ENCODE measurements at regions not wholly inside any gene's neighbourhood (a gene's known extent, or its start where the extent isn't known, plus 50 kb on each side); places are given as distances from the start of the nearest gene placed in this dataset.
"Not testable (repeated sequence)": the region's sequence is repeated elsewhere in the genome, so short reads cannot be mapped to it uniquely, and the experiment has no call there.

DNA sequence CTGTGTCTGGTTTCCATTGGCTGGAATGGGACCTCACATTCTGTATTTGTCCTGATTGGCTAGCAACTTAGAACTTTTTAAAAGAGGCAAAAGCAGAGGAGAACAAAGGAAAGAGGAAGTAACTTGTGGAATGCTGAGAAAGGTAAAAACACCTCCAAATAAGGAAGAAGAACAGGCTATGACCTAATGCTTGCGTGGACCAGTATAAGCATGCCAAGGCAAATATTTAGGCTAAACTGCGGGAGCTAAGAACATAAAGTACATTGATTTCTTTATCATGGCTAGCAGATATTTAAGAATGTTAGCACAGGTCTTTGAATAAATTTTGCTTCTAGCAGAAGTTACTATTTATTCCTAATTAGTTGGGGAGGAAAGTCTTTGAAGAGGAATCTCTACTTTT, 59.5 kb upstream of the MAP10 start:
- 100% methylated on average over 2 of the region's 2 CpGs for WGBS

DNA sequence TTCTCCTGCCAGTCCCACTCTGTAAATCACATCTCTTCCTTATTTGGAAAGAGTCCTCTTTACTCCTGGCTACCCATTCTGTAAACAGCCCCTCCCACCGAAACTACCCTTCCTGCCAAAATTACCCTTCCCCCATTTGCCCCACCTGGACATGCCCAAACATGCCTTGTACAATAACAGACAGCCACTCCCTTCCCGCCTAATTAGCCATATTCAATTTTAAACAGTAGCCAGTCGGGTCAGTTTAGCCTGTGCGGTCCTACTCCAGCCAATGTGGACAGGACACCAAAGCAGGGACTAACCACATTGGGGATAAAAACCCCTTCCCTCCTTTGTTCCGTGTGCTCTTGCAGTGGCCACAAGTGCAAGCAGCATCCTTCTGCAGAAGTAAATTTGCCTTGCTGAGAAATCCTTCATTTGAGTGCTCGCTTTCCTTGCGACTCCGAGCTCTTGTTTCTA, 56.3 kb upstream of the MAP10 start:
- no peaks in the 10 kb centered on the region for H3K27me3 ChIP-seq (ENCODE audit: control insufficient read depth in 1 of 2, insufficient read depth in 1 of 2, low read length in 2 of 2)
- H3K4ac ChIP-seq (ENCODE audit: low read depth in 1 of 2, low read length in 2 of 2) = no peak overlapping the region
- DNase-seq = no peak
- no peaks in the 10 kb centered on the region for H3K36me3 ChIP-seq (ENCODE audit: control insufficient read depth in 1 of 2, insufficient read depth in 2 of 2, low read depth in 1 of 2, low read length in 2 of 2)
- no peaks in the 10 kb centered on the region for H3K79me1 ChIP-seq (replicated peaks; ENCODE audit: low read length, poor library complexity, severe bottlenecking)
- H3K9me3 ChIP-seq (ENCODE audit: control insufficient read depth, low read length) = peaks cover 28% of the 10 kb centered on the region
- no peak overlapping the region for H2BK5ac ChIP-seq (ENCODE audit: low read depth, low read length, poor library complexity, severe bottlenecking)
- no peaks in the 10 kb centered on the region for H3K4me1 ChIP-seq (ENCODE audit: control insufficient read depth, insufficient read depth, low read depth, low read length)
- no peak overlapping the region for H4K8ac ChIP-seq (ENCODE audit: low read length)
- H3K14ac ChIP-seq (ENCODE audit: low read length in 2 of 2) = no peak overlapping the region
- H3K4me2 ChIP-seq (ENCODE audit: low read length, poor library complexity, severe bottlenecking) = no peak overlapping the region
- H2BK12ac ChIP-seq (ENCODE audit: low read length in 2 of 2) = no peak overlapping the region
- H3K9ac ChIP-seq (ENCODE audit: low read length) = no peak overlapping the region
- H3K18ac ChIP-seq (ENCODE audit: low read depth in 1 of 2, low read length in 2 of 2) = no peak overlapping the region
- H4K91ac ChIP-seq (ENCODE audit: low read length) = no peak overlapping the region
- H2AK5ac ChIP-seq (ENCODE audit: low read length, severe bottlenecking) = no peak overlapping the region
- H2BK15ac ChIP-seq (ENCODE audit: low read depth, poor library complexity, severe bottlenecking) = no peak overlapping the region
- H2BK120ac ChIP-seq (ENCODE audit: low read depth, low read length) = no peak overlapping the region
- no peak overlapping the region for H3K23ac ChIP-seq (ENCODE audit: low read length in 2 of 2)
- no peak overlapping the region for H3K27ac ChIP-seq (ENCODE audit: low read length, poor library complexity, severe bottlenecking)
- WGBS = 77% methylated on average over 6 of the region's 8 CpGs
- H3K4me3 ChIP-seq (ENCODE audit: insufficient read depth in 1 of 2, low read depth in 1 of 2, low read length in 2 of 2) = no peak overlapping the region
- no peak overlapping the region for H2AFZ ChIP-seq (ENCODE audit: low read depth, low read length)

More for the DNA sequence above, 59.5 kb upstream of the MAP10 start:
- peaks cover 28% of the 10 kb centered on the region for H3K9me3 ChIP-seq (ENCODE audit: control insufficient read depth, low read length)
- not testable (repeated sequence) for H2BK120ac ChIP-seq (ENCODE audit: low read depth, low read length); H3K4me3 ChIP-seq (ENCODE audit: insufficient read depth in 1 of 2, low read depth in 1 of 2, low read length in 2 of 2); H3K9ac ChIP-seq (ENCODE audit: low read length); H2BK5ac ChIP-seq (ENCODE audit: low read depth, low read length, poor library complexity, severe bottlenecking); H3K27me3 ChIP-seq (ENCODE audit: control insufficient read depth in 1 of 2, insufficient read depth in 1 of 2, low read length in 2 of 2); H3K36me3 ChIP-seq (ENCODE audit: control insufficient read depth in 1 of 2, insufficient read depth in 2 of 2, low read depth in 1 of 2, low read length in 2 of 2); H3K14ac ChIP-seq (ENCODE audit: low read length in 2 of 2); DNase-seq; H4K91ac ChIP-seq (ENCODE audit: low read length); H2AK5ac ChIP-seq (ENCODE audit: low read length, severe bottlenecking); H3K4me2 ChIP-seq (ENCODE audit: low read length, poor library complexity, severe bottlenecking); H3K23ac ChIP-seq (ENCODE audit: low read length in 2 of 2); H2BK15ac ChIP-seq (ENCODE audit: low read depth, poor library complexity, severe bottlenecking); H3K18ac ChIP-seq (ENCODE audit: low read depth in 1 of 2, low read length in 2 of 2); H3K4ac ChIP-seq (ENCODE audit: low read depth in 1 of 2, low read length in 2 of 2); H3K4me1 ChIP-seq (ENCODE audit: control insufficient read depth, insufficient read depth, low read depth, low read length); H3K79me1 ChIP-seq (replicated peaks; ENCODE audit: low read length, poor library complexity, severe bottlenecking); H4K8ac ChIP-seq (ENCODE audit: low read length); H3K27ac ChIP-seq (ENCODE audit: low read length, poor library complexity, severe bottlenecking); H2AFZ ChIP-seq (ENCODE audit: low read depth, low read length); H2BK12ac ChIP-seq (ENCODE audit: low read length in 2 of 2)

DNA sequence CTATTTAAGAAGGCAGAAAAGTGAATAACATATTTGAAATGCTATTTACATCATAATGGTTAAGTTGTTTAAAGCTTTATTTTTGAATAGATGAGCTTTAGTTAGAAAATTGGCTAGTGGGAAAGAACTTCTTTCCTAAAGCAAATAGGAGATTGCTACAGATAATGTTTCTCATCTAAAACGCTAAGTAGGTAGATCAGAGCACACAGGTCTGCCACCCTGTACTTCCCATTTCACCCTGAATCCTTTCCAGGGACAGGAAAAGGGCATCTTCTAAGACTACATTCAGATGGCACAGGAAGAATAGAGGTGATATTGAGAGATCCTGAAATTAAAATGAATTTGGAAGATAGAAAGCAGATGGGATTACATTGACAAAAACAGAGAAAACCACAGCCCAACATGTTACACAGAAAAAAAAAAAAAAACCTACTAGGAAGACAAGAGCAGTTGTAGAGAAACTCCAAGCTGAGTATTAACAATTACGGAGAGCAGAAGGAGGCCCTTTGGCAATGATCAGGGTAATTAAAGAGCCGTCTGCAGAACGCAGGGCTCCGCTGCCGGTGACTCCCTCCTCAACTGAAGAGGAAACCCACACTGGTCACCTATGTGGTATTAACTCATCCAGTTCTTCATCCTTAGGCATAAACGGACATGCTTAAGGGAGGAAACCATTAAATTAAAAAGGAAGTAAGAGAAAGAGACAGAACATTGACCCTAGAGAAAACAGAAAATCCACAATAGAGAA, 53.6 kb upstream of the MAP10 start:
- no peaks in the 10 kb centered on the region for H3K36me3 ChIP-seq (ENCODE audit: control insufficient read depth in 1 of 2, insufficient read depth in 2 of 2, low read depth in 1 of 2, low read length in 2 of 2)
- no peak overlapping the region for H4K8ac ChIP-seq (ENCODE audit: low read length)
- DNase-seq = no peak
- H2AK5ac ChIP-seq (ENCODE audit: low read length, severe bottlenecking) = no peak overlapping the region
- no peak overlapping the region for H2BK12ac ChIP-seq (ENCODE audit: low read length in 2 of 2)
- H3K79me1 ChIP-seq (replicated peaks; ENCODE audit: low read length, poor library complexity, severe bottlenecking) = no peaks in the 10 kb centered on the region
- H3K4me1 ChIP-seq (ENCODE audit: control insufficient read depth, insufficient read depth, low read depth, low read length) = no peaks in the 10 kb centered on the region
- H3K4me2 ChIP-seq (ENCODE audit: low read length, poor library complexity, severe bottlenecking) = no peak overlapping the region
- peak overlapping the region in 1 of 2 experiments; percentile 7 for H3K4me3 ChIP-seq (ENCODE audit: insufficient read depth in 1 of 2, low read depth in 1 of 2, low read length in 2 of 2)
- peaks cover 28% of the 10 kb centered on the region for H3K9me3 ChIP-seq (ENCODE audit: control insufficient read depth, low read length)
- no peak overlapping the region for H2BK5ac ChIP-seq (ENCODE audit: low read depth, low read length, poor library complexity, severe bottlenecking)
- no peak overlapping the region for H2BK120ac ChIP-seq (ENCODE audit: low read depth, low read length)
- H3K9ac ChIP-seq (ENCODE audit: low read length) = peak overlapping the region; percentile 5
- H3K23ac ChIP-seq (ENCODE audit: low read length in 2 of 2) = no peak overlapping the region
- H2AFZ ChIP-seq (ENCODE audit: low read depth, low read length) = no peak overlapping the region
- H3K14ac ChIP-seq (ENCODE audit: low read length in 2 of 2) = no peak overlapping the region
- whole genome bisulfite sequencing = 72% methylated on average over 6 of the region's 7 CpGs
- H3K18ac ChIP-seq (ENCODE audit: low read depth in 1 of 2, low read length in 2 of 2) = no peak overlapping the region
- no peak overlapping the region for H2BK15ac ChIP-seq (ENCODE audit: low read depth, poor library complexity, severe bottlenecking)
- no peaks in the 10 kb centered on the region for H3K27me3 ChIP-seq (ENCODE audit: control insufficient read depth in 1 of 2, insufficient read depth in 1 of 2, low read length in 2 of 2)
- no peak overlapping the region for H3K4ac ChIP-seq (ENCODE audit: low read depth in 1 of 2, low read length in 2 of 2)
- no peak overlapping the region for H3K27ac ChIP-seq (ENCODE audit: low read length, poor library complexity, severe bottlenecking)
- no peak overlapping the region for H4K91ac ChIP-seq (ENCODE audit: low read length)

DNA sequence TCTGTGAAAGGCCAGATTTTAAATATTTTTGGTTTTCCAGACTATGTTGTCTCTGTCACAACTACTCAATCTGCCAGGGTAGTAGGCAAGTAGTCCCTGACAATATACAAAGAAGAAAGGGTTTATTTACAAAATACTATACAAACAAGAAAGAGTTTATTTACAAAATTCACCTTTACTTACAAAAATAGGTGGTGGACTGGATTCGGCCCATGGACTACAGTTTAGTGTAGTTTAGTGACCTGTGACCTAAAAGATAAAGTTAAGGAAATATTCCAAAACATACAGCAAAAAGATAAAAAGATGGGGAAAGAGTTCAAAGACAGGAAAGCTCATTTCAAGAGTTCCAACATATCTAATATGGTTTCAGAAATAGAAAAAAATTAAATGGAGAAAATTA, 52.9 kb upstream of the MAP10 start:
- Histone ChIP-seq H2AFZ (ENCODE audit: low read depth, low read length) (no peak overlapping the region), H4K91ac (ENCODE audit: low read length) (no peak overlapping the region), H2AK5ac (ENCODE audit: low read length, severe bottlenecking) (no peak overlapping the region), H3K9me3 (ENCODE audit: control insufficient read depth, low read length) (peaks cover 26% of the 10 kb centered on the region), H3K23ac (ENCODE audit: low read length in 2 of 2) (no peak overlapping the region), H3K36me3 (ENCODE audit: control insufficient read depth in 1 of 2, insufficient read depth in 2 of 2, low read depth in 1 of 2, low read length in 2 of 2) (no peaks in the 10 kb centered on the region), H3K4ac (ENCODE audit: low read depth in 1 of 2, low read length in 2 of 2) (no peak overlapping the region), H3K79me1 (replicated peaks; ENCODE audit: low read length, poor library complexity, severe bottlenecking) (no peaks in the 10 kb centered on the region), H3K9ac (ENCODE audit: low read length) (no peak overlapping the region), H3K4me3 (ENCODE audit: insufficient read depth in 1 of 2, low read depth in 1 of 2, low read length in 2 of 2) (no peak overlapping the region), H3K14ac (ENCODE audit: low read length in 2 of 2) (no peak overlapping the region), H3K18ac (ENCODE audit: low read depth in 1 of 2, low read length in 2 of 2) (no peak overlapping the region), H2BK15ac (ENCODE audit: low read depth, poor library complexity, severe bottlenecking) (no peak overlapping the region), H4K8ac (ENCODE audit: low read length) (no peak overlapping the region), H3K27ac (ENCODE audit: low read length, poor library complexity, severe bottlenecking) (no peak overlapping the region), H3K27me3 (ENCODE audit: control insufficient read depth in 1 of 2, insufficient read depth in 1 of 2, low read length in 2 of 2) (no peaks in the 10 kb centered on the region), H3K4me2 (ENCODE audit: low read length, poor library complexity, severe bottlenecking) (no peak overlapping the region), H2BK120ac (ENCODE audit: low read depth, low read length) (no peak overlapping the region), H3K4me1 (ENCODE audit: control insufficient read depth, insufficient read depth, low read depth, low read length) (no peaks in the 10 kb centered on the region), H2BK12ac (ENCODE audit: low read length in 2 of 2) (no peak overlapping the region), H2BK5ac (ENCODE audit: low read depth, low read length, poor library complexity, severe bottlenecking) (no peak overlapping the region)
- no CpG with 5 or more reads among the region's 1 CpG for WGBS
- no peak for DNase-seq
